Ascending aorta (tissue), 2 donors: ENCODE measurements at regions not wholly inside any gene's neighbourhood (a gene's known extent, or its start where the extent isn't known, plus 50 kb on each side); places are given as distances from the start of the nearest gene placed in this dataset.

Experiments used
- DNase-seq, 2 donors: peaks; one replicate each; pipeline ENCODE4 v3.0.0-alpha.2; 2019; ENCODE audit warnings: low spot score in 2 of 2
- H3K27ac ChIP-seq, 2 donors: fragments of 200-600 bp; sonication (generic); one replicate each; pipeline ENCODE4 v1.5.1; 2016 to 2017; ENCODE audit warnings: mild to moderate bottlenecking in 1 of 2
- H3K27me3 ChIP-seq: fragments of 200-600 bp; sonication (generic); one replicate; pipeline ENCODE4 v1.5.1; 2017
- H3K36me3 ChIP-seq, 2 donors: fragments of 200-600 bp; sonication (generic); one replicate each; pipeline ENCODE4 v1.5.1; 2016
- H3K4me1 ChIP-seq, 2 donors: fragments of 200-600 bp; sonication (generic); one replicate each; pipeline ENCODE4 v1.5.1; 2016 to 2017; ENCODE audit warnings: mild to moderate bottlenecking in 1 of 2
- H3K4me3 ChIP-seq, 2 donors: fragments of 200-600 bp; sonication (generic); one replicate each; pipeline ENCODE4 v1.5.1; 2016 to 2017; ENCODE audit warnings: mild to moderate bottlenecking in 1 of 2
- H3K9me3 ChIP-seq, 2 donors: fragments of 200-600 bp; sonication (generic); one replicate each; pipeline ENCODE4 v1.5.1; 2016
- CTCF ChIP-seq, 3 experiments: fragments of 200-600 bp in 2 of 3; fragments of 450-650 bp in 1 of 3; sonication (generic) in 2 of 3; IDR thresholded peaks; one replicate each; pipeline ENCODE4 v1.5.1; 2016 to 2019; ENCODE audit warnings: antibody characterized with exemption in 3 of 3, mild to moderate bottlenecking in 1 of 3, moderate library complexity in 1 of 3
- intact Hi-C: fragments of 100-400 bp; cut with DNase I; formaldehyde crosslinking; loops from one replicate; pipeline ENCODE4 v1.15.1; 2023

DNA sequence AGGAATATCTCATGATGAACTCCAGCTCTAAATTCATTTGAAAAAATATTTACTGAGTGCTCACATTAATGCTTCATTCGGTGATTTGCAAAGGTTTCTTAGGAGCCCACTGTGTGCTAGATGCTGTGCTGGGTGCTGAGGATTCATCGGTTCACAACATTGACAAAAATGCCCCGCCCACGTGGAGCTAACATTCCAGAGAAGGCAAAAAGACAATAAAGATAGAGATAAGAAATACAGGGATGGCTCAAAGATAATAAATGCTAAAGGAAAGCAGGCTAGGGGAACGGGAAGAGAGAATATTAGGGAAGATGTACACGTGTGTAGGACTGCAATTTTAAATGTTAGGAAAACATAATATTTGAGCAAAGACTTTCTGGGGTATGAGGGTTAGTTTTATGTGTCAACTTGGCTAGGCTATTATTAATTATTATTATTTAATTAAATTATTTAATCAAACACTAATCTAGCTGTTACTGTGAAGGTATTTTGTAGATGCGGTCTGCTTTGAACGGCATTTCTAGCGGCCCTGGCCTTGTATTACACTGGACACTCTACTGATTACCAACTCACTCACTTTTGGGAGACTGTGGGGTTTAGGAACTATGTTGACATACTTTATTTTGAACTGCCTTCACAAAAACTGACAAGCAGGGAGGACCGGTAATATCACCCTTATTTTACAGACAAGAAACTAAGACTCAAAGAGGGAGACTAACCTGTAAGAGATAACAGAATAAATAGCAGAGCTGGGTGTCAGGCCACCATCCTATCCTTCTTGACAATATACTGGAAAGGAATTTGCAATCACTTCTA, 61.9 kb upstream of the IRF2 start:
- no peak for DNase-seq
- Histone ChIP-seq H3K4me1 (peaks cover 2 to 20% of the 10 kb centered on the region in 2 donors), H3K27me3 (no peaks in the 10 kb centered on the region), H3K27ac (peak overlapping the region; percentile 88 to 89), H3K36me3 (no peaks in the 10 kb centered on the region), H3K4me3 (peak overlapping the region; percentile 66 to 70), H3K9me3 (no peaks in the 10 kb centered on the region)
- intact Hi-C loops, result loop anchor here (2.0 to 5.0 kb wide), 7 partner anchors 135 to 1619 kb away; partner anchors contain the start of genes CENPU, DCTD and ING2
- no peak for TF ChIP-seq CTCF (IDR thresholded peaks at IDR 0.05)

DNA sequence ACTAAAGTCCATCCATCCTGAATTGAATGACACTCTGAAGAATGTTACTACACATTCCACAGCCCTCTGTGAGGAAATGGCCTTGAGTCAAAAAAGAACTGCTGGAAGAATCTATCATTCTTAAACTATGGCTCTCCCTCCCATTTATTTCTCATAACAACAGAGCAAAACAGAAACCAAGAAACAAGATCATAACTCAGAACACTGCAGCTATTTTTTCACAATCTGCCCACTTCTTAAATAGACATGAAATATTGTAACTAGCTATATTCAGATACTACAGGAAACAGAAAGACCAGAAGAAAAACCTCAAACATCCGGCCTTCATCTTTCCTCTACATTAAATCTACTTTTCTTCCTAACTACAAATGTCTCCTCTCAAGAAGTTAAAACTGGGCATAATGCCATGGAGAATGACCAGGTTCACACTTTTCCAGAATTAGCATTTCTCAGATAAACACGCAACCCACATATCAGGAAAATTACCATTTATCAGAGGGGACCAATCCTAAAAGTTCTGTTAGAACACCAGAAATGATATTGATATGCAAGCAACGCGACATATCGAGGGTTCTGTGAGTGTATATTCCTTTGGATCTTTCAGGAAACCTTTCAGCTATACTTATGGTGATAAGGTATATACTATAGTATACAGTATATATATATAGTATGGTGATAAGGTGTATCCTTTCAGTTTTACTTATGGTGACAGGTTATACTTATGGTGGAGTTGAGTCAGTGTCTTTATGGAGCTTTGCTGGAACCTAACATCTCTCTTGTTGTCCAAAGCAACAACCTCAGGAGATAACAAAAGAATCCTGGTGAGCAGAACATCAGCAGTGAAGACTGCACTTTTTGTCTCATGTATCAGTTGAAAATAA, 60.4 kb upstream of the IRF2 start:
- TF ChIP-seq CTCF (IDR thresholded peaks at IDR 0.05), result no peak
- no peak for DNase-seq
- Histone ChIP-seq H3K27ac (peak overlapping the region; percentile 88 to 89), H3K4me1 (peaks cover 2 to 20% of the 10 kb centered on the region in 2 donors), H3K4me3 (peak overlapping the region in 1 of 2 donors; percentile 16), H3K9me3 (peaks cover 0 to 4% of the 10 kb centered on the region in 2 donors), H3K27me3 (no peaks in the 10 kb centered on the region), H3K36me3 (no peaks in the 10 kb centered on the region)
- intact Hi-C loops, result loop anchor here (5.0 kb wide), 6 partner anchors 172 to 1617 kb away; partner anchors contain the start of genes CENPU, DCTD and ING2

- Histone ChIP-seq H3K27me3 (no peaks in the 10 kb centered on the region), H3K27ac (peak overlapping the region; percentile 88 to 89), H3K36me3 (no peaks in the 10 kb centered on the region), H3K4me1 (peaks cover 2 to 20% of the 10 kb centered on the region in 2 donors), H3K9me3 (peaks cover 0 to 11% of the 10 kb centered on the region in 2 donors), H3K4me3 (no peak overlapping the region)
- no peak for DNase-seq
- intact Hi-C loops, result no loop called here
- TF ChIP-seq CTCF (IDR thresholded peaks at IDR 0.05), result no peak
These were observed 59.6 kb upstream of the IRF2 start for GRCh38 chr4:184533908-184534307.

DNA sequence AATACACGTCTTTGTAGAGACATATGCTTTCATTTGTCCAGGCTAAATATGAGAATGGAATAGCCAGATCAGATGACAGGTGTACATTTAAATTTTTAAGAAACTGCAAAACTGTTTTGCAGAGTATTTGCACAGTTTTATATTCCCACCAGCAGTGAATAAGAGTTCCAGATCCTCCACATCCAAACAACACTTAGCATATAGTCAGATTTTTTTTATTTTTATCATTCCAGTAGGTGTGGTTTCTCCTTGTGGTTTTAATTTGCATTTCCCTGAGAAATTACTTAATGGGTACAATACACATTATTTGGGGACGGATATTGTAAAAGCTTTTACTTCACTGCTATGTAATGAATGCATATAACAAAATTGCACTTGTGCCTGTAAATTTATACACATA, 56.7 kb upstream of the IRF2 start:
- no peak overlapping the region for H3K27ac ChIP-seq
- intact Hi-C loops, result no loop called here
- H3K9me3 ChIP-seq, result peaks cover 0 to 30% of the 10 kb centered on the region in 2 donors
- no peak for DNase-seq
- no peak overlapping the region for H3K4me3 ChIP-seq
- TF ChIP-seq CTCF (IDR thresholded peaks at IDR 0.05), result no peak
- no peaks in the 10 kb centered on the region for H3K36me3 ChIP-seq
- peaks cover 2 to 13% of the 10 kb centered on the region in 2 donors for H3K4me1 ChIP-seq
- H3K27me3 ChIP-seq, result no peaks in the 10 kb centered on the region

GRCh38 chr4:184529283-184529682, 54.9 kb upstream of the IRF2 start:
- Histone ChIP-seq H3K4me1 (peaks cover 0 to 1% of the 10 kb centered on the region in 2 donors), H3K4me3 (no peak overlapping the region), H3K36me3 (no peaks in the 10 kb centered on the region), H3K27ac (no peak overlapping the region), H3K27me3 (no peaks in the 10 kb centered on the region), H3K9me3 (peaks cover 5 to 48% of the 10 kb centered on the region in 2 donors)
- TF ChIP-seq CTCF (IDR thresholded peaks at IDR 0.05), result no peak
- intact Hi-C loops, result no loop called here
- no peak for DNase-seq
